ENCODE measurements at regions not wholly inside any gene's neighbourhood (a gene's known extent, or its start where the extent isn't known, plus 50 kb on each side); places are given as distances from the start of the nearest gene placed in this dataset.

- TF ChIP-seq ISL1 (CRISPR knock-in tag; IDR thresholded peaks at IDR 0.05) (no peak), CSRNP3 (CRISPR knock-in tag; IDR thresholded peaks at IDR 0.05) (no peak), TOX (CRISPR knock-in tag; IDR thresholded peaks at IDR 0.05; ENCODE audit: borderline replicate concordance) (no peak), OSR1 (CRISPR knock-in tag; IDR thresholded peaks at IDR 0.05) (no peak), PATZ1 (CRISPR knock-in tag; IDR thresholded peaks at IDR 0.05; ENCODE audit: borderline replicate concordance) (no peak), GLIS3 (CRISPR knock-in tag; IDR thresholded peaks at IDR 0.05) (no peak), CSDC2 (CRISPR knock-in tag; IDR thresholded peaks at IDR 0.05) (no peak), ZNF565 (CRISPR knock-in tag; conservative IDR thresholded peaks at IDR 0.05; ENCODE audit: low read depth) (no peak), PPARA (CRISPR knock-in tag; IDR thresholded peaks at IDR 0.05; ENCODE audit: borderline replicate concordance) (no peak), BACH2 (CRISPR knock-in tag; IDR thresholded peaks at IDR 0.05; ENCODE audit: borderline replicate concordance) (no peak), CREB5 (CRISPR knock-in tag; IDR thresholded peaks at IDR 0.05; ENCODE audit: low read depth) (no peak), ESRRG (CRISPR knock-in tag; IDR thresholded peaks at IDR 0.05) (no peak), RARB (CRISPR knock-in tag; IDR thresholded peaks at IDR 0.05) (no peak), ZC3H10 (CRISPR knock-in tag; IDR thresholded peaks at IDR 0.05) (no peak), ZFP30 (CRISPR knock-in tag; IDR thresholded peaks at IDR 0.05) (no peak), TCF4 (CRISPR knock-in tag; IDR thresholded peaks at IDR 0.05; ENCODE audit: borderline replicate concordance) (no peak), ZNF8 (CRISPR knock-in tag; IDR thresholded peaks at IDR 0.05) (no peak), POU6F1 (CRISPR knock-in tag; IDR thresholded peaks at IDR 0.05; ENCODE audit: borderline replicate concordance, low read depth) (no peak), TSHZ2 (CRISPR knock-in tag; IDR thresholded peaks at IDR 0.05) (no peak), SNAI2 (CRISPR knock-in tag; IDR thresholded peaks at IDR 0.05) (no peak)
- ATAC-seq = no peak
Measured at GRCh38 chr5:128615578-128615977, 77.5 kb upstream of the FBN2 start.

- ATAC-seq = no peak
- TF ChIP-seq TSHZ2 (CRISPR knock-in tag; IDR thresholded peaks at IDR 0.05) = no peak
- TF ChIP-seq BACH2 (CRISPR knock-in tag; IDR thresholded peaks at IDR 0.05; ENCODE audit: borderline replicate concordance) = no peak
- TF ChIP-seq ESRRG (CRISPR knock-in tag; IDR thresholded peaks at IDR 0.05) = no peak
- no peak for TF ChIP-seq ZNF565 (CRISPR knock-in tag; conservative IDR thresholded peaks at IDR 0.05; ENCODE audit: low read depth)
- no peak for TF ChIP-seq OSR1 (CRISPR knock-in tag; IDR thresholded peaks at IDR 0.05)
- no peak for TF ChIP-seq PPARA (CRISPR knock-in tag; IDR thresholded peaks at IDR 0.05; ENCODE audit: borderline replicate concordance)
- TF ChIP-seq POU6F1 (CRISPR knock-in tag; IDR thresholded peaks at IDR 0.05; ENCODE audit: borderline replicate concordance, low read depth) = no peak
- no peak for TF ChIP-seq CSRNP3 (CRISPR knock-in tag; IDR thresholded peaks at IDR 0.05)
- TF ChIP-seq RARB (CRISPR knock-in tag; IDR thresholded peaks at IDR 0.05) = no peak
- no peak for TF ChIP-seq ZNF70 (CRISPR knock-in tag; IDR thresholded peaks at IDR 0.05)
- TF ChIP-seq GLIS3 (CRISPR knock-in tag; IDR thresholded peaks at IDR 0.05) = no peak
- TF ChIP-seq CSDC2 (CRISPR knock-in tag; IDR thresholded peaks at IDR 0.05) = no peak
- TF ChIP-seq CREB5 (CRISPR knock-in tag; IDR thresholded peaks at IDR 0.05; ENCODE audit: low read depth) = no peak
- TF ChIP-seq TOX (CRISPR knock-in tag; IDR thresholded peaks at IDR 0.05; ENCODE audit: borderline replicate concordance) = no peak
Measured at GRCh38 chr5:128626536-128627090, 88.6 kb upstream of the FBN2 start.

Data from SK-N-SH treated with all-trans-retinoic acid at 6 μM for 48 hours (cell line).